HUES6 (cell line): ENCODE measurements at regions not wholly inside any gene's neighbourhood (a gene's known extent, or its start where the extent isn't known, plus 50 kb on each side); places are given as distances from the start of the nearest gene placed in this dataset.

Experiments used
- H3K27ac ChIP-seq: 2 replicates; pipeline ENCODE4 v1.7.0; 2013; ENCODE audit warnings: low read depth, mild to moderate bottlenecking, low read length, inconsistent platforms
- H3K27me3 ChIP-seq: 2 replicates; pipeline ENCODE4 v1.6.1; 2013; ENCODE audit warnings: low read length; ENCODE audit not compliant: control insufficient read depth, insufficient read depth
- H3K36me3 ChIP-seq: 2 replicates; pipeline ENCODE4 v1.6.1; 2013; ENCODE audit warnings: low read length; ENCODE audit not compliant: control insufficient read depth, insufficient read depth
- H3K4me1 ChIP-seq: 2 replicates; pipeline ENCODE4 v1.6.1; 2013; ENCODE audit warnings: low read length; ENCODE audit not compliant: control insufficient read depth, insufficient read depth
- H3K4me3 ChIP-seq: 2 replicates; pipeline ENCODE4 v1.5.1; 2013; ENCODE audit warnings: low read depth, low read length
- H3K9ac ChIP-seq: one replicate; pipeline ENCODE4 v1.6.1; 2013; ENCODE audit warnings: mild to moderate bottlenecking, low read length
- H3K9me3 ChIP-seq: 2 replicates; pipeline ENCODE4 v1.6.1; 2013; ENCODE audit warnings: low read depth, low read length; ENCODE audit not compliant: control insufficient read depth, insufficient read depth

DNA sequence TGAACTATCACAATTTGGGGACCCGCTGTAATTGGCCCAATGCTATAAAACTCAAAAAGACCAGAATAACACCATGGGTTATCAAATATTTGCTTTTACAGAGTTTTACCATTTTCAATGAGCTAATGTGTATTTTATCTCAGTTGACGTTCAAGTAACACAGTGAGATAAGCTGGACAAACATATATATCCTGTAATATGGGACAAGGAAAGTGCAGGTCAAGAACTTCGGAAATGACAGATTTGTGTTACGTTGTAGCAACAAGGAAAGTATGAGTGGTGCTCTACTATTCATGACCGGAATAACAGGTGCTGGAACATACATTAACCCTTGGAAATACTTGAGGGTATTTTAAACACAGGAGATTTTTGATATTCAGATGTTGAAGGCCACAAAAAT lies 566.4 kb upstream of the FLRT2 start:
- no peaks in the 10 kb centered on the region for H3K27me3 ChIP-seq
- no peaks in the 10 kb centered on the region; the same call in 1 of the 2 replicates for H3K36me3 ChIP-seq
- H3K27ac ChIP-seq = no peak overlapping the region
- no peak overlapping the region for H3K9ac ChIP-seq
- no peak overlapping the region for H3K4me3 ChIP-seq
- H3K4me1 ChIP-seq = peaks cover 15% of the 10 kb centered on the region
- H3K9me3 ChIP-seq = peaks cover 12% of the 10 kb centered on the region

DNA sequence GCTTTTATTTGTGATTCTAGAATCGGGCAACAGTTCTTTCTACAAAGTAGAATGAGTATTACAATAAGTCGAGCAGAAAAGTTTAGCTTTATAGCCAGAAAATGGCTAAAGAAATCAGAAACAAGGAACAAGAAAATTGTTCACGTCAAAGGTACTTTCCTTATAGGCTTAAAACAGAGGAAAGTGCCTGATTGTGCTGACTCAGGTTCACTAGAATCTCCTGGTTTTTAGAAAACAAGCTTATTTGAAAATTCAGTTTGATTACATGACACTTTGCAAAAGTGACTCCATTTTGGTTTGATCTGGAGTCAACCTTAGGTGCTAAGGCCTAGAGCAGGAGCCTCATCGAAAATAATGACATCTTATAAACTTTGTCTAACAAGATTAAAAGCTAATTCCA lies 564.7 kb upstream of the FLRT2 start:
- H3K27me3 ChIP-seq = no peaks in the 10 kb centered on the region
- no peaks in the 10 kb centered on the region; the same call in 1 of the 2 replicates for H3K9me3 ChIP-seq
- H3K9ac ChIP-seq = no peak overlapping the region
- H3K27ac ChIP-seq = no peak overlapping the region
- peaks cover 24% of the 10 kb centered on the region for H3K4me1 ChIP-seq
- no peaks in the 10 kb centered on the region for H3K36me3 ChIP-seq
- H3K4me3 ChIP-seq = no peak overlapping the region

DNA sequence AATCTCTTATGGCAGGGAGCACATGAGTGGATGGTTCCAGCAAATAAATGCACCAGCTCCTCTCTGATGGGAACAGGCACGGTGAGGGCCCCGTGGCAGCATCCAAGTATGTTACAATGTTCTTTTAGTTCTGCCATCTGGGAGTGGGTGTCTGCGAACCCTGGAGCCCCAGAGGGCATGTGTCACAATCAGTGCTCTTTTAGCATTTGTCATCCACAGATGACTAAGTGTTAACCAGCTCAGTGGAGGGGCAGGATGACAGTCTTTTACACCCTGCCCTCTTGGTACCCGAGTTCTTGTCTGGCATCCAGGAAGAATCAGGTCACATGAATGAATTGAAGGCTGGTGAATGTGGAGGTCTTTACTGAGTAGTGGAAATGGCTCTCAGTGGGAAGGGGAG lies 560.4 kb upstream of the FLRT2 start:
- Histone ChIP-seq H3K9me3 (no peaks in the 10 kb centered on the region), H3K27me3 (no peaks in the 10 kb centered on the region), H3K4me1 (peaks cover 15% of the 10 kb centered on the region), H3K9ac (no peak overlapping the region), H3K4me3 (no peak overlapping the region), H3K36me3 (no peaks in the 10 kb centered on the region), H3K27ac (no peak overlapping the region)

DNA sequence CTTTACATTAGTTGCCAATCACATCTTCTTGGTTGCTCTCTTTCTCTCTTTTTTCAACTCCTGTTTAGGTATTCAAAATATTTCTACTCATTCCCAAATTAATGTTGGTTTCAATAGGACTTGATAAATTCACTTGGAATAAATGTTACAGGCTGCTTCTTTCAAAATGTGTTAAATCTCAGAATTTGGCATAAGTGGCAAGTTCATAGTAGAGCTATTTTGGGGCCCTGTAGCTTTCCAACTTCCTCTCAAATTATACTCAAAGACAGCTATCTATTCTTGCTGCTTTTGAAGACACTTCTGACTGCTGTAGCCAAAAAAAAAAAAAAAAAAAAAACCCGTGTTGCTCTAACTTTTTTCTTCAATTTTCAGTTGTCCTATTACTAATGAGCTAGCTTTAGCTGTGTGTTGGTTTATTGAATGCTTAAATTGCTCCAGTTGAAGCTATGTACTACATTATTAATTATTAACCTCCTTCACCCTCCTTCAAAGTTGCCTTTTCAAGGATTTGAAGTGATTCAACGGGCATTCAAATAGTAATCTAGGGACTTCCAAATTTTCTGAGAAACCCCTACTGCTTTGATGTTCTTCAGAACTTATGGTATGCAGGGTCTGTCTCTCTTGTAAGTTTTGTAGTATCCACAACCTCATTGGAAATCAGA lies 554.6 kb upstream of the FLRT2 start:
- Histone ChIP-seq H3K4me3 (no peak overlapping the region), H3K36me3 (no peaks in the 10 kb centered on the region), H3K4me1 (peaks cover 6% of the 10 kb centered on the region), H3K9me3 (no peaks in the 10 kb centered on the region), H3K9ac (no peak overlapping the region), H3K27ac (no peak overlapping the region), H3K27me3 (no peaks in the 10 kb centered on the region)

DNA sequence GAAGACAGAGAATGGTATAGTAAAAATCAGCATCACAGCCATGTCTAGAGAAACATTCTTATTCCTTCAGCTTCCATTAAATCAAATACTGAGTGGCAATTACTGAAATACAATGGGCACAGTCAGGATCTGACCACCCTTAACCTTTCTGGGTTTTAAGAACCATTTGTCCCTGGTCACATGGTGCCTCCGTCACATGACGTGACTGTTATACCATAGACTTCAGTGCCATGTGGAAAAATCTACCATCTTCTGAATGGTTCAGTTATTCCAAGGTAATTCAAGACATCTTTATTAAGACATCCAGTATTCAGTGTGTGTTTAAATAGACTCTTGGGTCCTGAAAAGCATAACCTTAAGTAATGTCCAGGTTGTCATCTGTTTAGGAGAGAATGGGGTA lies 553.1 kb upstream of the FLRT2 start:
- H3K27me3 ChIP-seq = no peaks in the 10 kb centered on the region
- no peaks in the 10 kb centered on the region for H3K9me3 ChIP-seq
- peaks cover 6% of the 10 kb centered on the region for H3K4me1 ChIP-seq
- no peak overlapping the region for H3K4me3 ChIP-seq
- no peak overlapping the region for H3K9ac ChIP-seq
- no peaks in the 10 kb centered on the region for H3K36me3 ChIP-seq
- H3K27ac ChIP-seq = no peak overlapping the region

DNA sequence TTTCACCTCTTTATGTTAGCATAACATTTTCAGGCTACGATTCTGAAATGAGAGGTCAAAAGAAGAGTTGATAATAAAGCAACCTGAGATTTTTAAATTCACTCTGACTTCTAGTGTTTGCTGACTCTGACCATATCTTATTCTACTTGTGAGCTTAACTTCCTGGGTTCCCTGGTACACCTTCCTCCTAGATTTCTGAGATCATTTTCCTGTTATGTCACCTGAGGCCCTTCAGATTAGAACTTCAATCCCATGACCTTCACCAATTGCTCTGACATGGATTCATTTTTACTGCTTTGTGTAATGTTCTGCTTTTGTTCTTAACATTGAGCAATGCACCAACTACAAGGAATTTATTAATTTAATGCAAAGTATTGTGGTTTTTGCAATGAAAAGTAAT lies 542.9 kb upstream of the FLRT2 start:
- no peak overlapping the region for H3K27ac ChIP-seq
- H3K27me3 ChIP-seq = no peaks in the 10 kb centered on the region
- H3K4me3 ChIP-seq = no peak overlapping the region
- no peaks in the 10 kb centered on the region for H3K36me3 ChIP-seq
- H3K4me1 ChIP-seq = no peaks in the 10 kb centered on the region
- no peak overlapping the region for H3K9ac ChIP-seq
- peaks cover 3% of the 10 kb centered on the region; the same call in 1 of the 2 replicates for H3K9me3 ChIP-seq

DNA sequence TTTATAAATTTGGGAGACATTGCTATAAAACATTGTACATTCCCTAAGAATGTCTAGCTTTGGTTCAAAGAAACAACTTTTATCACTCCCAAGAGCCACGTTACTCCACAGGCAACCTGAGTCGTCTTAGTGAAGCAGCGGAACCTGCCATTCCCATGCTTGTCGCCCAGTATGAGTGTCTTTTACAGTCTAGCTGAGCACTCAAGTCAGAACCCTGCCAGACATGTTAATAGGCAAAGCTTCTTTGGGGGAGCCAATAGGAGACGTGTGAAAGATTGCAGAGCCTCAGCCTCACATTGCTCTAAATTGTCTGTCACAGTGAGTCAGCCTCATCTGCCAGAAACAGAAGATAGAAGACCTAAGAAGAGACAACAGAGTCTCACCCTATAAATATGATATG lies 541.6 kb upstream of the FLRT2 start:
- H3K4me3 ChIP-seq = no peak overlapping the region
- H3K9ac ChIP-seq = no peak overlapping the region
- peaks cover 3% of the 10 kb centered on the region; the same call in 1 of the 2 replicates for H3K9me3 ChIP-seq
- H3K27ac ChIP-seq = no peak overlapping the region
- no peaks in the 10 kb centered on the region for H3K36me3 ChIP-seq
- no peaks in the 10 kb centered on the region for H3K27me3 ChIP-seq
- no peaks in the 10 kb centered on the region for H3K4me1 ChIP-seq

DNA sequence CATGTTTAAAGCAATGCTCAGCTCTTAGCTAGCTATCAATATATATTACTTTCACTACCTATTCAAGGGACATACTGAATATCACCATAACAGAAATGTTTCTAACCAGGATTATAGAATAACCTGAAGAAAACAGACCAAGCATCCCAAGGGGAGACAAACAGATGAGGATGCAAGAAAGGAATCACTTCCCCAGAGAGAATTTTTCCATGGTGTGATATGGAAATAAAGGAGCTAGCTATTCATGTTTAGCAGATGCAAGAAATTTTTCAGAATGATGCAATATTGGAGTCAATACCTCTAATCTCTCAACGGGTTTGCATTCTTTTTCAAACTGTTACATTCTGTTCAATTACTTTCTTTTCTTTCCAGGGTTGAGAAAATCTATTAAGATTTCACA lies 538.9 kb upstream of the FLRT2 start:
- H3K27me3 ChIP-seq = no peaks in the 10 kb centered on the region
- H3K36me3 ChIP-seq = no peaks in the 10 kb centered on the region
- no peak overlapping the region for H3K27ac ChIP-seq
- H3K4me3 ChIP-seq = no peak overlapping the region
- H3K9ac ChIP-seq = no peak overlapping the region
- no peaks in the 10 kb centered on the region for H3K9me3 ChIP-seq
- no peaks in the 10 kb centered on the region for H3K4me1 ChIP-seq

DNA sequence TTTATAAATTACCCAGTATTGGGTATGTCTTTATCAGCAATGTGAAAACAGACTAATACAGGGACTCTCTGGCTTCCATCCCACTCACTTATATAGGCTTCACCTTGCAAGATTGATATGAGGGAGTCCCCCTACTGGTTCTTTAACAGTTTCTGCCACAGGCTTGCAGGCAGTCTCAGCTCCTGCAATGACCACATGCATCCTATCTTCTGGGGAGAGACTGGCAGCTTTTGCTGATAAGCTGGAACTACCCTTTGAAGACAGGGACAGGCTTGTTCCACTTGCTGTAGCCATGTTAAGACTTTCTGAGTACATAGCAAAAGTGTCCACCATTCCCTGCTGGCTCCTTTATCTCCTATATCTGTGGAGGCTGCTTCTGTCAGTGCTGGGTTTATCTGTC lies 531.7 kb upstream of the FLRT2 start:
- no peaks in the 10 kb centered on the region for H3K36me3 ChIP-seq
- H3K9ac ChIP-seq = no peak overlapping the region
- H3K27ac ChIP-seq = no peak overlapping the region
- H3K4me1 ChIP-seq = no peaks in the 10 kb centered on the region
- H3K9me3 ChIP-seq = no peaks in the 10 kb centered on the region
- H3K27me3 ChIP-seq = no peaks in the 10 kb centered on the region
- no peak overlapping the region for H3K4me3 ChIP-seq

DNA sequence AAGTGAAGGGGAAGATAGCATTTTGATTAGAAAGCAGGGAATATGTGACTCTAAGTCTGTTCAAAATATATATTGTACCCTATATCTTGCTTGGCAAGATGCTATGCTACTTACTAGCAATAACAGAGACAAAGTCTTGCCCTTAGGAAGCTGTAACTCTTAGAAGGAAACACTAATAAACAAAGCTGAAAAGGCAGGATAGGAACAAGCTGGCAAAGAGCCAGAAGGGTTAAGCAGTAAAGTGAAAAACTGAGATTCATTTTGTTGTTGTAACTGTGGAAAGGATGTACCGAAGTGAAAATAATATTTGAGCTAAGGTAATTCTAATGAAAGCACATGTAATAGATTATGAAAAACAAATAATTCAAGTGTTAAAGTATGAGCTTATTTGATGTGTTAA lies 527.1 kb upstream of the FLRT2 start:
- H3K27ac ChIP-seq = no peak overlapping the region
- H3K9ac ChIP-seq = no peak overlapping the region
- H3K36me3 ChIP-seq = no peaks in the 10 kb centered on the region
- H3K27me3 ChIP-seq = no peaks in the 10 kb centered on the region
- no peaks in the 10 kb centered on the region for H3K4me1 ChIP-seq
- H3K9me3 ChIP-seq = no peaks in the 10 kb centered on the region; the same call in 1 of the 2 replicates
- no peak overlapping the region for H3K4me3 ChIP-seq

DNA sequence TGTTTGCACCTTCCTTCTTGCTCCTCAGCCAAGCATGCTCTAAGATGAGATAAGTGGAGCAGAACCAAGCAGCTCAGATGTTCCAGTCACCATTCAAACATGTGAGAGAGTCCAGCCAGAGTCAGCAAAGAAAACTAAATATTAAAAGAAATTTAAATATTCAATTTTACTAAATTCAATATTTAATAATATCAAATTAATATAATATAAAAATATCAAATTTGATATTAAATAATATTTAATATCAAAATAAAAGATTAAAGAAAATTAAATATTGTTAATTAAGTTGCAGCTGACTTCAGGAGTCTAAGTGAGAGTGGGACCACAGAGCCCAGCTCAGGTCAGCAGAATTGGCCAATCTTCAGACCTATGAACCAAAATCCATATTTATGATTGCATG lies 526.1 kb upstream of the FLRT2 start:
- H3K9me3 ChIP-seq = no peaks in the 10 kb centered on the region; the same call in 1 of the 2 replicates
- no peaks in the 10 kb centered on the region for H3K27me3 ChIP-seq
- H3K9ac ChIP-seq = no peak overlapping the region
- no peaks in the 10 kb centered on the region for H3K4me1 ChIP-seq
- no peak overlapping the region for H3K27ac ChIP-seq
- H3K36me3 ChIP-seq = no peaks in the 10 kb centered on the region
- no peak overlapping the region for H3K4me3 ChIP-seq
